HuH-7 (cell line): ENCODE measurements at regions not wholly inside any gene's neighbourhood (a gene's known extent, or its start where the extent isn't known, plus 50 kb on each side); places are given as distances from the start of the nearest gene placed in this dataset.

Experiments
- DNase-seq: peaks from one replicate; pipeline ENCODE4 v3.0.0; 2011; ENCODE audit warnings: low spot score

DNA sequence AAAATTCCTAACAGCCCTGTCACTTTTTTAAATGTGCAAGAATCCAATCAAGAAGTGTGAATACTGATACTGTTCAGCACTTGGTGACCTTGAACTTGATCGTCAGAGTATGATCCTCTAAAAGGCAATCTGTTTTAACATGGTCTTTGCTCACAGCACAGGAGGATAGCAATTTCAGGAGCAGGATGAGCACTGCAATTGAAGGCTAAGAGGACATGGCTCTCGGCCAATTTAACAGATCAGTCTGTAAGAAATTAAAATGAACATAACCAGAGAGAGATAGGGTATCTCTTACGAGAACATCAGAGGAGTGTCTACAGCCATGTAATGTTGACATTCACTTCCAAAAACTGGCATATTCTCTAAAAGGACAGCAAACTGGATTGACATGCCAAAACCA lies 243.1 kb downstream of the LTN1 start:
- no peak for DNase-seq

GRCh38 chr21:28747464-28747863 lies 245.2 kb downstream of the LTN1 start:
- DNase-seq, result no peak

GRCh38 chr21:28746166-28746565 lies 246.5 kb downstream of the LTN1 start:
- no peak for DNase-seq

DNA sequence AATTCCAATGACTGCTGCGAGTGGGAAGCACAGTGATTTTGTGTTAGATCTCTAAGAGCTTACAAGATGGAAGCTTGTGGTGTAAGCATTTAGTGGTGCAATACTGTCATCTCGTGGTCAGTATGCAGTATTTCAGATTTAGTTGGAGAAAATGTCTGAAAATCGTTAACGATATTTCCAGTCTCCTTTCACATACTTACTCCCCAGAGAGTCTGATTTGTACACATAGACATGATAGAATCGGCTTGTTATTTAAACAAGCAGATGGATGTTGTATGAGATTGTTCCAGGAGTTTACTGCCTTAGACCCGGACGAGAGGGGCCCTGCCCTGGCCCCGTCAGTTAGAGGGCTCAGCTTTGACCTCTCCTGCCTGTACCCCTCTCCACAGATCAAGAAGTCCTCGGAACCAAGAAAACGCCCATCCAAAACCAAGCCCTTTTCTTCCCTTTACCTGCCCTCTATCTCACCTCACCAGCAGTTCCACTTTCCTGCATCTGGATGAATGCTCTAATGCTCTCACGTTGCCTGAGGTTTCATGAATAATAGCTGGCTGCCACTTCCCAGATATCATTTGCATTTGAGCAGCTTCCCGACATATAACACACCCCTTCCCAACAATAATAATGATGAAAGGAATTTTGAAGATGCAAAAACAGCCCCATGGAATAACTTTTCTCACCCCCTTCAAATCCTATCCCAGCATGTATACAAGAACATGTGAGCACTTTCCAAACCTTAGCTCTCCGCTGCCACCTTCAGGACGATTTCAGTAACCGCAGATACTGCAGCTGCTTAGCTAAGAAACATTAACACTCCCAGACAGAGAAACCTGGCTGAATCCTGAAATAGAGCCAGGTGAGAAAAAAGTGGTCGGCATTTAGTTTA lies 247.3 kb downstream of the LTN1 start:
- peak; percentile 32 for DNase-seq

DNA sequence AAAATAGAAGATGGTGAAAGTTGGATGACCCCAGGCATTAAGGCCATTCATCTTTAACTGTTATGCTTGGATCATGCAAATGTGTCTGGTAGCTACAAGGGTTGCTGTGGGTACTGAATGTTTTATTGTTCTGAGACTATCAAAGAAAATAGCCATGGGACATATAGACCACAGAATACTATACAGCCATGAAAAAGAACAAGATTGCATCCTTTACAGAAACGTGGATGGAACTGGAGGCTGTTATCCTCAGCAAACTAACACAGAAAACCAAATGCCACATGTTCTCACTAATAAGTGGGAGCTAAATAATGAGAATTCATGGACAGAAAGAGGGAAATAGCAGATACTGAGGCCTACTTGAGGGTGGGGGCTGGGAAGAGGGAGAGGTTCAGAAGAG lies 249.0 kb downstream of the LTN1 start:
- no peak for DNase-seq

DNA sequence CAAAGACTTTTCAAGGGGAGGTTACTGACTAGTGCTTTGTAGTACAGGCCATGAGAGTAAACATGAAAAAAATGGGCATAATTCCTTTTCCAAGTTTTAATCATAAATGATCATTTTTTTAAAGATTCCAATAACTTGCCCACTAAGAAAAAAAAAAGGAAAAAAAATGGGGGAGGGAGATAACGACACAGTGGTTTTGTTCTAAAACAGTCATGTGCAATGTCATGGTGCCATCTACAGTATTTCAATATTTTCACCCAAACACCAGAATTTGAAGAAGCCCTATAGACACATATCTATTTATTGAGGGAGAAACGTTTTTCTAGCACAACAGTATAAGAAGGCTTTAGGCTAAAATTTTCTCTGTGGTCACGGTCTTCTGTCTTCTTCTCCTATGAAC lies 250.2 kb downstream of the LTN1 start:
- DNase-seq, result no peak

GRCh38 chr21:28740125-28740524 lies 252.6 kb downstream of the LTN1 start:
- no peak for DNase-seq

GRCh38 chr21:28738882-28739281 lies 253.8 kb downstream of the LTN1 start:
- no peak for DNase-seq

DNA sequence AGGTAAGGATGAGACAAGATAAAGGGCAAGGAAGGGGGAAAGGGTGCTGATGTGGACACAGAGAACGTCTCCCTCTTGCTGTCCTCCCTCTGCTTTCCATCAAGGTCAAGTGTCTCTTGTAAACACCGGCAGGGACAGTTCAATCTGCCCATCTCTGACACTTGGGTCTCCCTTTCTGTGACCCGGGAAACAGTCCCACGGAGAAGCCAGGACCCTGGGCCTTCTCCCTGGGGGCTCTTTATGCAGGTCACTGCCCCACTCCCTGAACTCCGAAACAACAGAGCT lies 254.3 kb downstream of the LTN1 start:
- no peak for DNase-seq

GRCh38 chr21:28737674-28738419 lies 254.8 kb downstream of the LTN1 start:
- no peak for DNase-seq

DNA sequence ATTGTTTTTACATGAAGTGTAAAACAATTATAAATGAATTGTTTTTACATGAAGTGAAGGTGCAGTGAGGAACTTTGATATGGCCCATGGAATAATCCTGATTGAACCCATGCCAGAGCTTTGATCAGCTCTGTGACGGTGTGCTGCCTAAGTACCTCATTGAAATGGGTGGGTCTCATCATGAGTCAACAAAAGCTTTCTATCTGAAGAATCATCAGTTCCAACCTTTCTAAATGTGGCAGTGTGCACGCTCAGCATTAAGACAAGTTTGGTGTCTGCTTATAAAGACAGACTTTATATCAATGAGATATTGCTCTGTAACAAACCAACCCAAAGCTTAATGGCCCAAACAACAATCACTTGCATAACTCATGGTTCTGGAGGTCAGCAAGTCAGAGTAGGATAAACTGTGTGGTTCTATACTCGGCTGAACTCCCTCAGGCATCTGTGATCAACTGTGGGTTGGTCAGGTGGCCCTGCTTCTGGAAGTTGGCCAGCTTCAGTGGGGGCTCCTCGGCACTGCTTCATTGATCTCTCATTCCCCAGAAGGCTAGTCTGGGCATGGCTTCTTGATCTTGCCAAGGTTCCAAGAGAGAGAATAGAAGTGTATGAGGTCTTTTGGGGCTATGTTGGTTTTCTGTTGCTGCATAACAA lies 258.0 kb downstream of the LTN1 start:
- no peak for DNase-seq

DNA sequence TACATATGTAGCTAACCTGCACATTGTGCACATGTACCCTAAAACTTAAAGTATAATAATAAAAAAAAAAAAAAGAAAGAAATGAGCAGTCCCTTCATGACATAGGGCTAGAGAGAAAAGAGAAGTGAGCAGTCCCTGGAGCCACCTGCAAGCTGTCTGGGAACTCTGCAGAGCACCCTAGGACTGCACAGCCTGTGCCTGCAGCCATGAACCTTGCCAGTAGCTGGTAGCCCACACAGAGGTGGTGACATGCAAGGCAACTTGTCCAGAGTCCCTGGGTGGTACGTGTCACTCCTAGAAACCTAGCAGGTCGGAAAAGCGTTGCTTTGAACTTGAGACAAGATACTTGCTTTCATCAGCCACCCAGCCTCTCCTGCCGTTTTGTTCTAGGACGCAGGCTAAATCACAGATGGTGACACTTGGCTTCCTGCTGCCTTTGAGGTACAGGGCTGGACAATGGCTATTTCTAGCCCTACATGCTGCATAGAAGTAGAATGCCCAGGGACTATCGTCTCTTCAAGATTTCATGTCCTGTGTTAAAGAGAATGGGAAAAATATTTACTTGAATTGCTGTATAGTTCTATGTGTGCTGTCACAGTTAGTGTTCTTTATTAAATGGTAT lies 260.9 kb downstream of the LTN1 start:
- DNase-seq, result no peak

GRCh38 chr21:28729887-28730286 lies 262.8 kb downstream of the LTN1 start:
- DNase-seq, result no peak

- no peak for DNase-seq
Measured at GRCh38 chr21:28727809-28728208, 264.9 kb downstream of the LTN1 start.

DNA sequence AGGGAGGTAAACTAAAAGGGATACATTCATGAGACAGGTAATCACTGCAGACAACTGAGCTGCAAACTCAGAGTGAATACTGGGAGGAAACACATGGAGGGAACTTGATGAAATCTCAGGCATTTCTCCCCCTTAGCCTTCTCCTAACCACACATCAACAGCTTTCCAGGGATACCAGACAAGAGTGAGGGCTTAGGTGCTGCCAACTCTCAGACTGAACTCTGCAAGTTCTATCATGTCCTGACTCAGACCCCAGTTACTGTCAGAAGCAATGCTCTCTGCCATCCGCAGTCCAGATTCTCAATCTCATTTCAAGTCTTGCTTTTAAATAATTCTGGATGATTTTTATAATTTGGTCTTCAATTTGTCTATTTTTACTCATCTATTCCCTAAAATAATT lies 267.3 kb downstream of the LTN1 start:
- no peak for DNase-seq

- no peak for DNase-seq
Measured at GRCh38 chr21:28723646-28724045, 269.0 kb downstream of the LTN1 start.

DNA sequence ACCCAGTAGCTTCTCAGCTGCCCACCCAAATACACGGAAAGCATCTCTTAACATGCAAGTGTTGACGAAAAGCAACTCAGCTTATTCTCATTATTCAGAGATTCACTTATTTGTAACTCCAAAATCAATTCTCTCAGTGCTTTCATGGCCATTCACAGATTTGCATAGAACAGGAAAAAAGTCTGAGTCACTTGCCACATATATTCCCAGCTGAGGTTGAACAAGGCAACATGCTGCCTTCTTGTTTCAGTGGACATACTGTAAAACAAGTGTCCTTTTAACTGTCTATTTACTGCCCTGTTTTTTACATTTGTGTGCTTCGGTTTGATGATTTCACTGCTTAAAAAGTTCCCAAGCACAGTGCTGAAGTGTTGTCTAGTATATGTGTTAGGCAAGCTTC lies 273.0 kb downstream of the LTN1 start:
- DNase-seq, result no peak

- no peak for DNase-seq
Measured at GRCh38 chr21:28714777-28715464, 277.8 kb downstream of the LTN1 start.

- DNase-seq, result no peak
Measured at GRCh38 chr21:28712411-28712810, 280.3 kb downstream of the LTN1 start.

DNA sequence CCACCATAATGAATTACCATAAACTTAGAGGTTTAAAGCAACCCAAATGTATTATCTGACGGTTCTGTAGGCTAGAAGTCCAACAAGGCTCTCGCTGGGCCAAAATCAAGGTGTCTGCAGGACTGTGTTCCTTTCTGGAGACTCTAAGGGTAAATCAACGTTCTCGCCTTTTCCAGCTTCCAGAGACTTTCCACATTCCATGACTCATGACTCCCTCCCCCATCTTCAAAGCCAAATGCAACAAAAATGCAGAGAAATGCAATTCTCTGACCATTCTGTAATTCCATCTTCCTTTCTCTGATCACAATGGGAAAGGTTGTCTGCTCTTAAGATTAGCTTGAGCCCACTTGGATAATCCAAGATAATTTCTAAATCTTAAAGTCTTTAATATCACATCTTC lies 287.1 kb downstream of the LTN1 start:
- DNase-seq, result no peak

DNA sequence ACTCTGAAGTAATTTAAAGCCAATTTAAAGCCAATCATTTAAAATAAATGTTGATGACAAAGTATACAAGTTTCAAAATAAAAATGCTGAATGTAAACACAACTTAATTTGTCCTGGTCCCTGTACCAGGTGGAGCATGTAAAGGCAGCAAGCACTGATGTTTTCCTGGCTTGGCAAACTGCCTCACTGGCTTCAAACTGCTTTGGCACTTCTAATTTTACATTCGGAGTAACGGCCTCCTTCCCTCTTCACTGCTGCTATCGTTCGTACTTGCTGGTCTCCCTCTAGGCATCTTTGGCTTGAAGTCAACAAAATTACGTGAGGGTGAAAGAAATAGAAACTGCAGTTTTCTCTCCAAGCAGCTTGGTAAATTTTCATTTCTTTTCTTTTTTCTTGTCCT lies 287.9 kb downstream of the LTN1 start:
- DNase-seq, result no peak

DNA sequence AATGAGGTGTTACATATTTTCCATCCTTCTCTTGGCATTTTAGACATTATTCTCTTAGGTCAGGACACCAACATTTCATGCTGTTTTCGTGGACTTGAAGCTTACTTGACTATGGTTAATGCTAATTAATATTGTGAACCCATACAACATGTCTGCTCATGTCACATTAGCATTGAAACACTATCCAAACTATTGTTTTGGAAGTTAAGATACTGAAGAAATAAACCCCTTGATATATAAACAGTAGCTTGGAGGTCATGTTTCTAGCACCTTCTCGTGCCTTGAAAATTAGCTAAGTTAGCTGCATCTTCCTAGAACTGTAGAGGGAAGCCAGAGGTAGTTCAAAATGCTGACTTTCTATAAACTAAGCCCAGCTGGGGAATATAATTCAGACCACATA lies 288.8 kb downstream of the LTN1 start:
- DNase-seq, result no peak
